ENCODE measurements at regions not wholly inside any gene's neighbourhood (a gene's known extent, or its start where the extent isn't known, plus 50 kb on each side); places are given as distances from the start of the nearest gene placed in this dataset.

DNA sequence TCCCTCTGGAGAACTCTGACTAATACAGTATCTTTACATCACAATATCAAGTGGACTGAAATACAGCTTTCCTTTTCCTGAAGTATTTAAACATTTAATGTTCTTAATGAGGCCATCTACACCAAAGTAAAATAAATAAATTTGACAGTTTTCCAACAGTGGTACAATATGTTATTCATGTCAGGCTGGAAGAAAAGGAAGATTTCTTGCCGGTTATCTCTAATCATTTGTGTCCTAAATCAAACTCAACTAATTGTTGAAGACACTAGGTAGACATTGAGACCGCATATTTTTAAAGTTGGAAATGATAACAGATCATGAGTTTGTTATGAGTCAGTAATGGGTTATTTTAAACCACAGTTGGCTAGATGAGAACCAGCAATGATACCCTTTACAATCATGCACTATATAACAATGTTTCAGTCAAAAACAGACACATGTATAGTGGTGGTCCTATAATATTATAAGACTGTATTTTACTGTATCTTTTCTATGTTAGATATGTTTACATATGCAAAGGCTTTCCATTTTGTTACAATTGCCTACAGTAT, 241.6 kb downstream of the LMBRD1 start:
- no peaks in the 10 kb centered on the region for H3K9me3 ChIP-seq (ENCODE audit: control extremely low read depth in 1 of 3, control insufficient read depth in 2 of 3, insufficient read depth in 1 of 3, low read length in 2 of 3)
- no peak overlapping the region for H3K4me3 Mint-ChIP-seq
- H3K4me2 ChIP-seq (replicated peaks; ENCODE audit: low read depth, low read length, poor library complexity, severe bottlenecking): no peak overlapping the region
- H3K9ac ChIP-seq (ENCODE audit: low read length): no peak overlapping the region
- no peaks in the 10 kb centered on the region for H4K20me1 ChIP-seq (ENCODE audit: control insufficient read depth, insufficient read depth, low read length, poor library complexity, severe bottlenecking)
- no peak overlapping the region for H3K27ac Mint-ChIP-seq
- POLR2A ChIA-PET: no interaction called here
- intact Hi-C loops (cut with micrococcal nuclease): no loop called here
- no peaks in the 10 kb centered on the region for H3K4me1 ChIP-seq (ENCODE audit: control insufficient read depth in 2 of 2, insufficient read depth in 2 of 2, low read length in 2 of 2)
- H3K9me3 Mint-ChIP-seq (ENCODE audit: insufficient read depth): no peaks in the 10 kb centered on the region
- CTCF ChIA-PET: no interaction called here
- no peaks in the 10 kb centered on the region for H3K79me2 ChIP-seq (ENCODE audit: control insufficient read depth, insufficient read depth, low read length)
- DNase-seq (no peak), ATAC-seq (ENCODE audit: low read depth) (no peak)
- H3K27ac ChIP-seq (ENCODE audit: low read length in 2 of 2): no peak overlapping the region
- H3K27me3 Mint-ChIP-seq: no peaks in the 10 kb centered on the region
- no peaks in the 10 kb centered on the region for H3K36me3 ChIP-seq (replicated peaks in 1 of 2; ENCODE audit: control extremely low read depth in 1 of 2, control insufficient read depth in 1 of 2, extremely low read depth in 1 of 2, insufficient read depth in 2 of 2, low read length in 1 of 2)
- WGBS (ENCODE audit: insufficient coverage): no CpG with 5 or more reads among the region's 2 CpGs
- H2AFZ ChIP-seq (ENCODE audit: insufficient read depth, low read depth, low read length, poor library complexity, severe bottlenecking): no peak overlapping the region
- no peaks in the 10 kb centered on the region for H3K27me3 ChIP-seq (replicated peaks in 1 of 4; ENCODE audit: control extremely low read depth in 1 of 4, control insufficient read depth in 3 of 4, insufficient read depth in 4 of 4, low read length in 3 of 4)
- H3K4me1 Mint-ChIP-seq: no peaks in the 10 kb centered on the region
- TF ChIP-seq CTCF (IDR thresholded peaks at IDR 0.05) (no peak), EZH2 (IDR thresholded peaks at IDR 0.05; ENCODE audit: borderline replicate concordance, insufficient read depth, low read depth, low read length, poor library complexity, severe bottlenecking) (no peak)
- H3K4me3 ChIP-seq (ENCODE audit: control extremely low read depth in 1 of 5, extremely low read depth in 1 of 5, insufficient read depth in 1 of 5, low read depth in 2 of 5, low read length in 4 of 5): no peak overlapping the region

DNA sequence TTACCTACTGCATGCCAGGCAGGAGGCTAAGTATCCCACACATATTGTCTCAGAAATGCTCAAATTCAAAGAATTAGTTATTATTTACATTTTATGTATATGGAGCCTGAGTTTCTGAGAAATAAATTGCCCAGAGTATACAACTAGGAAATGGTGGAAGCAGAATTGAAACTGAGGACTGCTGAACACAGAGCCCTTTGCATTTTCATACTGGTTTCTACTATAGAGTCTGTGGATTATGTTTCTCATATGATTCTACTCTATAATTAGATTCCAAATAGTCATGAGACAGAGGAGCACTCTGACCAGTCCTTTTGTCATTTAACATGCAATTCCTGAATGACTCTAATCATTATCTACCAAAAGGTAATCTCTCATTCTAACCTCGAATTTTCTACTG, 254.3 kb downstream of the LMBRD1 start:
- Histone ChIP-seq H3K27me3 (replicated peaks in 1 of 4; ENCODE audit: control extremely low read depth in 1 of 4, control insufficient read depth in 3 of 4, insufficient read depth in 4 of 4, low read length in 3 of 4) (no peaks in the 10 kb centered on the region), H3K4me3 (ENCODE audit: control extremely low read depth in 1 of 5, extremely low read depth in 1 of 5, insufficient read depth in 1 of 5, low read depth in 2 of 5, low read length in 4 of 5) (no peak overlapping the region), H3K36me3 (replicated peaks in 1 of 2; ENCODE audit: control extremely low read depth in 1 of 2, control insufficient read depth in 1 of 2, extremely low read depth in 1 of 2, insufficient read depth in 2 of 2, low read length in 1 of 2) (no peaks in the 10 kb centered on the region), H3K79me2 (ENCODE audit: control insufficient read depth, insufficient read depth, low read length) (no peaks in the 10 kb centered on the region), H3K4me2 (replicated peaks; ENCODE audit: low read depth, low read length, poor library complexity, severe bottlenecking) (no peak overlapping the region), H2AFZ (ENCODE audit: insufficient read depth, low read depth, low read length, poor library complexity, severe bottlenecking) (no peak overlapping the region), H3K9me3 (ENCODE audit: control extremely low read depth in 1 of 3, control insufficient read depth in 2 of 3, insufficient read depth in 1 of 3, low read length in 2 of 3) (no peaks in the 10 kb centered on the region), H4K20me1 (ENCODE audit: control insufficient read depth, insufficient read depth, low read length, poor library complexity, severe bottlenecking) (no peaks in the 10 kb centered on the region), H3K4me1 (ENCODE audit: control insufficient read depth in 2 of 2, insufficient read depth in 2 of 2, low read length in 2 of 2) (no peaks in the 10 kb centered on the region), H3K9ac (ENCODE audit: low read length) (no peak overlapping the region), H3K27ac (ENCODE audit: low read length in 2 of 2) (no peak overlapping the region)
- no peak overlapping the region for H3K27ac Mint-ChIP-seq
- H3K4me1 Mint-ChIP-seq: no peaks in the 10 kb centered on the region
- ATAC-seq (ENCODE audit: low read depth) (no peak), DNase-seq (no peak)
- H3K27me3 Mint-ChIP-seq: no peaks in the 10 kb centered on the region
- intact Hi-C loops (cut with micrococcal nuclease): no loop called here
- H3K4me3 Mint-ChIP-seq: no peak overlapping the region
- TF ChIP-seq EZH2 (IDR thresholded peaks at IDR 0.05; ENCODE audit: borderline replicate concordance, insufficient read depth, low read depth, low read length, poor library complexity, severe bottlenecking): no peak
- no peak for TF ChIP-seq CTCF (IDR thresholded peaks at IDR 0.05)
- no peaks in the 10 kb centered on the region for H3K9me3 Mint-ChIP-seq (ENCODE audit: insufficient read depth)
- no CpG with 5 or more reads among the region's 1 CpG for WGBS (ENCODE audit: insufficient coverage)
- ChIA-PET CTCF (no interaction called here), POLR2A (no interaction called here)

Data from B cell (primary cell).